ENCODE measurements at regions not wholly inside any gene's neighbourhood (a gene's known extent, or its start where the extent isn't known, plus 50 kb on each side); places are given as distances from the start of the nearest gene placed in this dataset.

DNA sequence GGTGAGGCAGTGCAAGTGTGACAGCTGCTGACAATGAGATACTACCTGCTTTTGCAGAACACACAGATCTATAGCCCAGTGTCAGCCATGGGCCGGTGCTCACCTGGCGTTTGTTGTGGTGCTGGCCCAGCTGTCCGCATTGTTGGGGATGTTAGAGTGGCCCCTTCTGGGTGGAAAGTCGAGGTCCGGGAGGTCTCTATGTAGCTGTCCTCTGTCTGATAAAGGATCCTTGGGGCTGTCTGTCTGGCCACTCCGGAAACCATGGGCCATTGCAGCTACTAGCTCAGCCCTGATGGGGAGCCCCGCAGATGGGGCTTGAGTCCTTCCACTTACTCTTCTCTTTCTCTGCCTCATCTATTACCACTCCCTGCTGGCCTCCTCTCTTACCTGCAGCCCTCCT, 181.5 kb upstream of the TSHZ3 start:
- Mint-ChIP-seq H3K9me3 (ENCODE audit: unreplicated experiment) (peaks cover 49% of the 10 kb centered on the region), H3K4me1 (ENCODE audit: insufficient read depth, unreplicated experiment) (no peaks in the 10 kb centered on the region)
- CTCF ChIA-PET: no interaction called here

DNA sequence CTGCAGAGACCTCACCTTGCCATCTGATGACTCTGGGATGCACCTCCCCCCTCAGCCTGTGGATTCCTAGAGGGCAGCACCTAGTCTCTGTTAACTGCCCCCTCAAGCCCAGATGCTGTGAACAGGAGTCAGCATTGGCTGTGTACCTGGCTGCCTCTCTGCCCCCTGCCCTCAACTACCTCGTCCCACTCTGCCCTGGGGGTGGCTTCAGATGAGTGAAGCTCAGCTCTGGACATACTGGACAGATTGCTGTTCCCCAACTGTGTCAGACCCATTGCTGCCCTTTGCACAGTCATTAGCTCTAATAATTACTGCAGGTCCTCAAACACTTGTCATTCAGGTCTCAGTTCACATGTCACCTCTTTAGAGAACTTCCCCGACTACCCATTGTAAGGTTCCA, 182.1 kb upstream of the TSHZ3 start:
- H3K27ac Mint-ChIP-seq (ENCODE audit: low read depth, unreplicated experiment): no peak overlapping the region
- no peaks in the 10 kb centered on the region for H3K4me1 Mint-ChIP-seq (ENCODE audit: insufficient read depth, unreplicated experiment)
- DNase-seq (ENCODE audit: unreplicated experiment): no peak
- H3K27me3 Mint-ChIP-seq (ENCODE audit: insufficient read depth, unreplicated experiment): no peaks in the 10 kb centered on the region
- TF ChIP-seq CTCF (IDR thresholded peaks at IDR 0.05; ENCODE audit: unreplicated experiment): no peak
- ChIA-PET CTCF (no interaction called here), POLR2A (no interaction called here)
- H3K36me3 Mint-ChIP-seq (ENCODE audit: insufficient read depth, unreplicated experiment): no peaks in the 10 kb centered on the region
- H3K4me3 Mint-ChIP-seq (ENCODE audit: unreplicated experiment): no peak overlapping the region
- peaks cover 44% of the 10 kb centered on the region for H3K9me3 Mint-ChIP-seq (ENCODE audit: unreplicated experiment)
- BruUV-seq (replicated peaks): no TSS peak
- intact Hi-C loops (cut with micrococcal nuclease): no loop called here

More for the DNA sequence above, 181.5 kb upstream of the TSHZ3 start:
- BruUV-seq (replicated peaks): no TSS peak
- no peak for TF ChIP-seq CTCF (IDR thresholded peaks at IDR 0.05; ENCODE audit: unreplicated experiment)
- DNase-seq (ENCODE audit: unreplicated experiment): no peak
- H3K4me3 Mint-ChIP-seq (ENCODE audit: unreplicated experiment): no peak overlapping the region
- intact Hi-C loops (cut with micrococcal nuclease): no loop called here
- H3K36me3 Mint-ChIP-seq (ENCODE audit: insufficient read depth, unreplicated experiment): no peaks in the 10 kb centered on the region
- POLR2A ChIA-PET: no interaction called here
- H3K27me3 Mint-ChIP-seq (ENCODE audit: insufficient read depth, unreplicated experiment): no peaks in the 10 kb centered on the region
- H3K27ac Mint-ChIP-seq (ENCODE audit: low read depth, unreplicated experiment): no peak overlapping the region

DNA sequence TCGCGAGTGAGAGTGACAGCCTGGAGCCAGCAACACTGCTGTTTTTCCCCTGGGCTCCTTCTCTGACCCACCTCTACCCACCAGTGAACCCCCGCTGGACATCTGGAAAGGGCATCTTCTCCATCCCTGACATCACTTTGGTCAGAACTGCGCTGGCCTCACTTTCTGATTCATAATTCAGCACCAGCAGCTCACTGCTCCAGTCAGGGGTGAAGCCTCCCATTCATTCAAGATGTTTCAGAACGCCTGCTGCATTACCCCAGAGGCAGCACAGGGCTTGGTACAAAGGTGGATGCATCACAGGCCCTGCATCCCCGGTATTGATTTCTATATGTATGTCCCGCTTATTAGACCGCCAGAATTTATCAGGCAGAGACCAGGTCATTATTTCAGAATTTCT, 182.8 kb upstream of the TSHZ3 start:
- Mint-ChIP-seq H3K4me1 (ENCODE audit: insufficient read depth, unreplicated experiment) (no peaks in the 10 kb centered on the region), H3K27ac (ENCODE audit: low read depth, unreplicated experiment) (no peak overlapping the region), H3K4me3 (ENCODE audit: unreplicated experiment) (no peak overlapping the region), H3K9me3 (ENCODE audit: unreplicated experiment) (peaks cover 42% of the 10 kb centered on the region), H3K27me3 (ENCODE audit: insufficient read depth, unreplicated experiment) (no peaks in the 10 kb centered on the region), H3K36me3 (ENCODE audit: insufficient read depth, unreplicated experiment) (no peaks in the 10 kb centered on the region)
- intact Hi-C loops (cut with micrococcal nuclease): no loop called here
- ChIA-PET POLR2A (no interaction called here), CTCF (no interaction called here)
- BruUV-seq (replicated peaks): no TSS peak
- TF ChIP-seq CTCF (IDR thresholded peaks at IDR 0.05; ENCODE audit: unreplicated experiment): no peak
- no peak for DNase-seq (ENCODE audit: unreplicated experiment)

DNA sequence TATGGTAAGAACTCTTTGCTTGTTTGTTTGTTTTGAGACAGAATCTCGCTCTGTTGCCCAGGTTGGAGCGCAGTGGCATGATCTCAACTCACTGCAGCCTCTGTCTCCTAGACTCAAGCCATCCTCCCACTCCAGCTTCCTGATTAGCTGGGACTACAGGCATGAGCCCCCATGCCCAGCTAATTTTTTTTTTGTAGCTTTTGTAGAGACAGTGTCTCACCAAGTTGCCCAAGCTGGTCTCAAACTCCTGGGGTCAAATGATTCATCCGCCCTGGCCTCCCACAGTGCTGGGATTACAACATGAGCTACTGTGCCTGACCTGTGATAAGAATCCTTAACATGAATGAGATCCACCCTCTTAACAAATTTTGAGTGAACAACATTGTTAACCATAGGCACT, 183.9 kb upstream of the TSHZ3 start:
- no peaks in the 10 kb centered on the region for H3K27me3 Mint-ChIP-seq (ENCODE audit: insufficient read depth, unreplicated experiment)
- no peak overlapping the region for H3K4me3 Mint-ChIP-seq (ENCODE audit: unreplicated experiment)
- TF ChIP-seq CTCF (IDR thresholded peaks at IDR 0.05; ENCODE audit: unreplicated experiment): no peak
- H3K9me3 Mint-ChIP-seq (ENCODE audit: unreplicated experiment): peaks cover 47% of the 10 kb centered on the region
- no TSS peak for BruUV-seq (replicated peaks)
- H3K27ac Mint-ChIP-seq (ENCODE audit: low read depth, unreplicated experiment): no peak overlapping the region
- no peak for DNase-seq (ENCODE audit: unreplicated experiment)
- ChIA-PET CTCF (no interaction called here), POLR2A (no interaction called here)
- intact Hi-C loops (cut with micrococcal nuclease): no loop called here
- H3K36me3 Mint-ChIP-seq (ENCODE audit: insufficient read depth, unreplicated experiment): no peaks in the 10 kb centered on the region
- no peaks in the 10 kb centered on the region for H3K4me1 Mint-ChIP-seq (ENCODE audit: insufficient read depth, unreplicated experiment)
